ENCODE measurements at regions not wholly inside any gene's neighbourhood (a gene's known extent, or its start where the extent isn't known, plus 50 kb on each side); places are given as distances from the start of the nearest gene placed in this dataset.

DNA sequence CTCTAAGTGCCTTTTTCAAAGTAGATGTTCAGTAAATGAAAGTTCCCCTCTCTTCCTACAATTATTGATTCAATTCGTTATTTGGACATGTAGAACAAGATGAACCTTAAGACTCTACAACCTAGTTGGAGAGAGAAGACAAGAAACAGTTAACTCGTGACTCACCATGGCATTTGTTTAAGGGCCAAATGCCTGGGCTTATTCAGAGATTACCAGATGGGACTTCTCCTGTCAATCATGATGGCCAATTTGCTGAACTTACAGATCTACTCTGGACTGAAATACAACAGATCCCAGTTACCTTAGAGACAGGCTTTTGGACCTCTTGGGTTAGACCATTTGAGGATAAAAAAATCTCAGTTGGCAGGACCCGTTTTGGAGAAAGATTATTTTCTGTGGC lies 93.5 kb downstream of the C1orf94 start:
- TF ChIP-seq, protein P1, sequence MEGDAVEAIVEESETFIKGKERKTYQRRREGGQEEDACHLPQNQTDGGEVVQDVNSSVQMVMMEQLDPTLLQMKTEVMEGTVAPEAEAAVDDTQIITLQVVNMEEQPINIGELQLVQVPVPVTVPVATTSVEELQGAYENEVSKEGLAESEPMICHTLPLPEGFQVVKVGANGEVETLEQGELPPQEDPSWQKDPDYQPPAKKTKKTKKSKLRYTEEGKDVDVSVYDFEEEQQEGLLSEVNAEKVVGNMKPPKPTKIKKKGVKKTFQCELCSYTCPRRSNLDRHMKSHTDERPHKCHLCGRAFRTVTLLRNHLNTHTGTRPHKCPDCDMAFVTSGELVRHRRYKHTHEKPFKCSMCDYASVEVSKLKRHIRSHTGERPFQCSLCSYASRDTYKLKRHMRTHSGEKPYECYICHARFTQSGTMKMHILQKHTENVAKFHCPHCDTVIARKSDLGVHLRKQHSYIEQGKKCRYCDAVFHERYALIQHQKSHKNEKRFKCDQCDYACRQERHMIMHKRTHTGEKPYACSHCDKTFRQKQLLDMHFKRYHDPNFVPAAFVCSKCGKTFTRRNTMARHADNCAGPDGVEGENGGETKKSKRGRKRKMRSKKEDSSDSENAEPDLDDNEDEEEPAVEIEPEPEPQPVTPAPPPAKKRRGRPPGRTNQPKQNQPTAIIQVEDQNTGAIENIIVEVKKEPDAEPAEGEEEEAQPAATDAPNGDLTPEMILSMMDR (IDR thresholded peaks at IDR 0.05; ENCODE audit: low read depth, low read length), result no peak
- no peak overlapping the region for H3K4me3 ChIP-seq
- no peaks in the 10 kb centered on the region for H3K9me3 ChIP-seq (ENCODE audit: low read depth)
- H3K27ac ChIP-seq, result no peak overlapping the region
- H3K36me3 ChIP-seq, result no peaks in the 10 kb centered on the region
- no peaks in the 10 kb centered on the region for H3K4me1 ChIP-seq (ENCODE audit: low read depth)
- no peak for DNase-seq (ENCODE audit: low read depth in 1 of 2, low spot score in 1 of 2)
- H3K27me3 ChIP-seq, result peaks cover 16% of the 10 kb centered on the region

DNA sequence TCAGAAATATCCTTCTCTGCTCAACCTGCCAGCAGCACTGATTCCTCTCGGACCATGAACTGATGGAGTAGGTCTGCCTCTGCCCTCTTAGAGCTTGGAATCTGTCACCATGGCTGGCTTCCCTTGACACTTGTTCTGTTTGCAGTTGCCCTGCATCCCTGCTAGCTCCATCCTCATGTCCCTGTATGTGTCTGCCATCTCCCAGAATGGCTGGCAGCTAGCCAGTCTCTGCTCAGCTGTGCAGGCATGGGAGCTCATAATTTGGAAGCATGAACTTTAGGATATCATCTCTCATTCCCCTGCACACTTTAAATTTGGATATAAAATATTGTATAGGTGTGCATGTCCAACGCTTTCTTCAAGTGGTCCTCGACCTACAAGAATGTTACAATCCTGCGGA lies 95.4 kb downstream of the C1orf94 start:
- no peaks in the 10 kb centered on the region for H3K9me3 ChIP-seq (ENCODE audit: low read depth)
- TF ChIP-seq, protein P1 (IDR thresholded peaks at IDR 0.05; ENCODE audit: low read depth, low read length), result no peak
- no peaks in the 10 kb centered on the region for H3K36me3 ChIP-seq
- no peak overlapping the region for H3K4me3 ChIP-seq
- H3K27ac ChIP-seq, result no peak overlapping the region
- H3K27me3 ChIP-seq, result no peaks in the 10 kb centered on the region
- no peak for DNase-seq (ENCODE audit: low read depth in 1 of 2, low spot score in 1 of 2)
- H3K4me1 ChIP-seq (ENCODE audit: low read depth), result no peaks in the 10 kb centered on the region

DNA sequence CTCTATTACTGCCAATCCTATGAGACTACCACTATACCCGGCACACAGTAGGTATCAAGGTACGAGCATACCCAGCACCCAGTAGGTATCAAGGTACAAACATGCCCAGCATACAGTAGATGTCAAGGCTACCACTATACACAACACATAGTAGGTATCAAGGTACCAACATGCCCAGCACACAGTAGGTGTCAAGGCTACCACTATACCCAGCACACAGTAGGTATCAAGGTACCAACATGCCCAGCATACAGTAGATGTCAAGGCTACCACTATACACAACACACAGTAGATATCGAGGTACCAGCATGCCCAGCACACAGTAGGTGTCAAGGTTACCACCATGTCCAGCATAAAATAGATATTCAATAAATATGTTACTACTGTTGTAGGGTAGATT lies 98.4 kb downstream of the C1orf94 start:
- no peaks in the 10 kb centered on the region for H3K36me3 ChIP-seq
- H3K9me3 ChIP-seq (ENCODE audit: low read depth), result no peaks in the 10 kb centered on the region
- peaks cover 7% of the 10 kb centered on the region for H3K27me3 ChIP-seq
- no peak overlapping the region for H3K4me3 ChIP-seq
- TF ChIP-seq, protein P1 (IDR thresholded peaks at IDR 0.05; ENCODE audit: low read depth, low read length), result no peak
- H3K27ac ChIP-seq, result no peak overlapping the region
- no peak for DNase-seq (ENCODE audit: low read depth in 1 of 2, low spot score in 1 of 2)
- no peaks in the 10 kb centered on the region for H3K4me1 ChIP-seq (ENCODE audit: low read depth)

DNA sequence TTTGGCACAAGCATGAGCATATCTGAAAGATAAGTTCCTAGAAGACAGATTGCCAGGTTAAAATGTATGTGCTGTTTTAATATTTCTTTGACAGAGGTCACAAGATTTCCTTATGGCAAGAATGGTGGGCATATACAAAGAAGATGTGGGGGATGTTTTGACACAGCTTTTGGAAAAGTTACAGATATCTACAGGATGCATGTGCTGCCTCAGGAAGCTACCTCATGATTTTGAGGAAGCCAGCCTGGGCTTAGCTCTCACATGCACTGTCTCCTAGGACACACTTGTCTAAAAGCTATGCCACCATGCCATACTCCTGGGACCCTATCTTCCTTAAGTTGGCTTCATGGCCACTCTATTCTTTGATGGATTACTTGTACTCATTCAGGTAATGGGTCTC lies 99.9 kb downstream of the C1orf94 start:
- no peak for DNase-seq (ENCODE audit: low read depth in 1 of 2, low spot score in 1 of 2)
- H3K9me3 ChIP-seq (ENCODE audit: low read depth), result no peaks in the 10 kb centered on the region
- H3K4me1 ChIP-seq (ENCODE audit: low read depth), result no peaks in the 10 kb centered on the region
- no peak overlapping the region for H3K27ac ChIP-seq
- no peak overlapping the region for H3K4me3 ChIP-seq
- TF ChIP-seq, protein P1 (IDR thresholded peaks at IDR 0.05; ENCODE audit: low read depth, low read length), result no peak
- peaks cover 7% of the 10 kb centered on the region for H3K27me3 ChIP-seq
- H3K36me3 ChIP-seq, result no peaks in the 10 kb centered on the region

DNA sequence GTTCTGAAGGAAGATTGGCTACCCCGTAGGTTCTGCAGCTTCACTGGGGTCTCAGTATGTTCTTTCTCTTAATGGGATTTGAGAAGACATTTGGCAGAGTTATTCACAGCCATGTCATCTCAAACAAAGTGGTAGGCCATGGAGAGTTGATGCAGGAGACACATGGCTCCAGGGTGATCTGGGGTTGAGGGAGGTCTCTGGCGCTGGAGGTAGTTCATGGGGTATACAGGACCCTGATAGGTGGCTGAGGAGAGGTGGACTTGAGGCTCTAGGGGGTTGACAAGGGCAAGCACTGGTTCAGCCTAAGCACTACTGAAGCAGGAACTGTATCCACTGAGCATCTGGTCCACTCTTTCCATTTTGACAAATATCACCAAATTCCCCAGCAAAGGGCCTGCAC lies 100.4 kb downstream of the C1orf94 start:
- Histone ChIP-seq H3K4me1 (ENCODE audit: low read depth) (no peaks in the 10 kb centered on the region), H3K36me3 (no peaks in the 10 kb centered on the region), H3K9me3 (ENCODE audit: low read depth) (no peaks in the 10 kb centered on the region), H3K27ac (no peak overlapping the region), H3K4me3 (no peak overlapping the region), H3K27me3 (peaks cover 7% of the 10 kb centered on the region)
- DNase-seq (ENCODE audit: low read depth in 1 of 2, low spot score in 1 of 2), result no peak
- TF ChIP-seq, protein P1 (IDR thresholded peaks at IDR 0.05; ENCODE audit: low read depth, low read length), result no peak

DNA sequence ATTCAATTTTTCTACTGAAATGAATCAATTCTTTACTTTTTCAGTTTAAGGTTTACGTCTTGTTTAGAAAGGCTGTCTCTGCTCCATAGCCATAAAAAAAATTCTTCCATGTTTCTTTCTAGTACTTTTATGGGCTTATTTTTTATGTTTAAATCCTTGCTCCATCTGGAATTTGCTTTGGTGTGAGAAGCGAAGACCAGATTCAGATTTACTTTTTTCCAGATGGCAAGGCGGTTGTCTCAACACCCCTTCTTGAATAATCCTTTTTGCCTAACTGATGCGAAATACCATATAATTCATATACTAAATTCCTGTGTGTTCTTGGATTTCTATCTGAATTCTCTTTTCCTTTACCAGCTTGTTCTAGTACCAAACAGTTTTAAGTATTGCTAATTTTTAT lies 101.5 kb downstream of the C1orf94 start:
- no peak overlapping the region for H3K27ac ChIP-seq
- no peaks in the 10 kb centered on the region for H3K4me1 ChIP-seq (ENCODE audit: low read depth)
- no peaks in the 10 kb centered on the region for H3K9me3 ChIP-seq (ENCODE audit: low read depth)
- H3K4me3 ChIP-seq, result no peak overlapping the region
- H3K36me3 ChIP-seq, result no peaks in the 10 kb centered on the region
- TF ChIP-seq, protein P1 (IDR thresholded peaks at IDR 0.05; ENCODE audit: low read depth, low read length), result no peak
- DNase-seq (ENCODE audit: low read depth in 1 of 2, low spot score in 1 of 2), result no peak
- peaks cover 7% of the 10 kb centered on the region for H3K27me3 ChIP-seq
